ENCODE measurements at regions not wholly inside any gene's neighbourhood (a gene's known extent, or its start where the extent isn't known, plus 50 kb on each side); places are given as distances from the start of the nearest gene placed in this dataset.

DNA sequence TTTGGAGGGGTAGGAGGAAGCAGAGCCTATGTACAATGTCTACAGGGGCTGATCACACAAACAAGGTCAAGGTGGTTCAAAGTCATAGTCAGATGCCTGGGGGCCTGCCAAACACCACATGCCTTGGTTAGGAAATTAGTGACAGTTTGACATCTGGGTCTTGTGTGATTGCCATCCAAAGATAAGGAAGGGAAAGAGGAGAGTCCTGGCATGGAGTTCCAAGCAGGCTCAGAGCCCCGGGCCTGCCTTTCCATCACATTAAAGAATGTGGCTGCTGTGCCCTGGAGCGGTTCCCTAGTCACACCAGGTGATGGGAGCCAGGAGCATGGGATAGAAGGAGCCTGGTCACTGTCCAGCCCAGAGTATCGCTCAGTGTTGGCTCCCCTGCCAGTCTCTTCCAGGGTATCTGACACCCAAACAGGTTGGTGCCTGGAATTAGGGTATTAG is 53.6 kb upstream of the BCL2L14 start:
- DNase-seq, result no peak

DNA sequence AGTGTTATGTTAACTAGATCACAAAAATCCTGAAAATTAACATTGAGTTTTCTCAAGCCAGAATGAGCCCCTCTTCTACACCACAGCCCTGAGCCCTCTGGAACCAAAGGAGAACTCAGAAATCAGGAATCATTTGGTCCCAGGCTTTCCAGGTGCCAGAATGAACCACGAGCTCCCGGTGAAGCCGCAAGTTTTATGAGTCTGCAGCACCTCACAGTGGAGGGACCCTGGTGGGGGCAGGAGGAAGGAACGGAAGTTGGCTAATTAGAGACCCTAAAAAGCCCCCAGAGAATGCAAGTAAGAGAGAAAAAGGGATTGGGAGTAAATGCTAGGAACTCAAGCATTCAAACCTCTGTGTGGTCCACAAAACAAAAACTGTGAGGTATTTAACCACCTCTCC is 52.9 kb upstream of the BCL2L14 start:
- no peak for DNase-seq

DNA sequence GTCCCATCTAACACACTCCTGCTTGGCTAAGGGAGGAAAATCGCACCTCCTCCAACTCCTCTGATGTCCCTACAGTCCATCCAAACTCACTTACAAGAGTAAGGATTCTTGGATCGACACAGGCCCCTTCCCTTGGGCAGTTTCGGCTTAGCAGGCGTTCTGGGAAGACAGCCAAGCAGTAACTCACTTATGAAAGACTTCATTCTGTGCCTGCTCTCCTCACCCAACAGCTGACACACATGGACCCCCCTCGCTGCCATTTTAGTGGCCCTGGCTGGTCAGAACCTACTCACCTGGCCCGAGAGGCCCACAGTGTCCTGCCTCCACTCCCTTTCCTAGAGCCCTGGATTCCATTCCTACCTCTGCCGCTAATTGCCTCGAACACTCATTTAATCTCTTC is 52.3 kb upstream of the BCL2L14 start:
- no peak for DNase-seq

DNA sequence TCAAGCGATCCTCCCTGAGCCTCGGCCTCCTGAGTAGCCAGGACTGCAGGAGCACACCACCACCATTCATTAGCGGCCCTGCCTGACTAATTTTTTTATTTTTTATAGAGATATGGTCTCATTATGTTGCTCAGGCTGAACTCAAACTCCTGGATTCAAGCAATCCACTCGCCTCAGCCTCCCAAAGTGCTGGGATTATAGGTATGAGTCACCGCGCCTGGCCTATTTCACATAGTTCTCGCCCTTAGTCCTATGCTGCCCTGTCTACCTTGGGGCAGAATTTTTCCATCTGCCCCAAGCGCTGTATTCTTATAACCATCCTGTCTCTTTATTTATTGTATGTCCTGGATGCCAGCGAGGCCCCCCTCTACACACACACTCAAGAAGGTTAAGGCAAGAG is 50.9 kb upstream of the BCL2L14 start:
- no peak for DNase-seq

DNA sequence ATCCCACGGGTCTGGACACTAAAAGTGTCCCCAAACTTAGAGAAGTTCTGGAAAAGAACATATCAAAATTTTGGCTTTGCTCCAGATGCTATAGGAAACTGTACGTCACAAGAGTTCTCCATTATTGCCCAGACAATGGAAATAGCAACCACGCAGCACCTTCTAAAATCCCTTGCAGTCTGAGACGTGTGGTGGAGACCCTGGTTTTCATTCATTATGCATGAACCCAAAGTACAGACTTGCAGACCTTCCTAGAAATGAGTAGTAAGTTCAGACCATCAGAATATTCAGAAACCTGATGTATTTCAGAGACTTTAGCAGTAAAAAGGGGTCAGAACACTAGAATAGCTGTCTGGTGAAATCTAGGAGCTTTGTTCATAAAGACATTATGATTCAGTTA is 50.0 kb upstream of the BCL2L14 start:
- no peak for DNase-seq

All from suppressor macrophage (primary cell).